AG04450 (cell line): ENCODE measurements at regions not wholly inside any gene's neighbourhood (a gene's known extent, or its start where the extent isn't known, plus 50 kb on each side); places are given as distances from the start of the nearest gene placed in this dataset.

ENCODE experiments used
- CTCF ChIA-PET: fragments of 300-600, 350-600 bp; formaldehyde crosslinking; extraction: SDS; loops from one replicate; lab custom pipeline; 2022; ENCODE audit warnings: antibody characterized with exemption, inconsistent platforms; lab: Charles Lee
- POLR2A ChIA-PET: fragments of 350-600 bp; formaldehyde crosslinking; extraction: SDS; loops from one replicate; lab custom pipeline; 2021; ENCODE audit warnings: antibody characterized with exemption, inconsistent platforms; lab: Yijun Ruan, JAX
- DNase-seq: peaks from one replicate; pipeline ENCODE4 v3.0.0-alpha.2; 2011; ENCODE audit warnings: low read depth, low spot score
- H3K27ac ChIP-seq: one replicate; pipeline ENCODE4 v1.5.1; 2012; ENCODE audit warnings: low read depth, low read length, control low read depth
- H3K27me3 ChIP-seq: one replicate; pipeline ENCODE4 v1.6.0; 2012; ENCODE audit warnings: low read length; ENCODE audit not compliant: control insufficient read depth, insufficient read depth
- H3K4me3 ChIP-seq: 2 replicates; pipeline ENCODE4 v1.5.1; 2011; ENCODE audit warnings: mild to moderate bottlenecking, low read depth, low read length, control low read depth
- H3K9me3 ChIP-seq: 2 replicates; pipeline ENCODE4 v1.5.1; 2012; ENCODE audit warnings: low read length; ENCODE audit not compliant: control insufficient read depth, insufficient read depth
- CTCF ChIP-seq: IDR thresholded peaks from 2 replicates; pipeline ENCODE4 v1.5.1; 2011; ENCODE audit warnings: low read depth, low read length, control low read depth, inconsistent platforms

GRCh38 chr13:36571444-36571843 lies 102.4 kb upstream of the SERTM1 start:
- Histone ChIP-seq H3K4me3 (no peak overlapping the region), H3K27ac (no peak overlapping the region), H3K27me3 (no peaks in the 10 kb centered on the region), H3K9me3 (no peaks in the 10 kb centered on the region)
- TF ChIP-seq CTCF: no peak
- ChIA-PET CTCF (interaction anchor here (0.6 kb wide), 1 partner anchor 61 kb away, joined by 3 read pairs; no protein-coding TSS in a partner anchor), POLR2A (no interaction called here)
- DNase-seq: no peak

- H3K27me3 ChIP-seq: no peaks in the 10 kb centered on the region
- TF ChIP-seq CTCF: no peak
- H3K9me3 ChIP-seq: no peaks in the 10 kb centered on the region
- H3K4me3 ChIP-seq: no peak overlapping the region
- no peak for DNase-seq
- ChIA-PET CTCF (interaction anchor here (0.6 kb wide), 1 partner anchor 72 kb away, joined by 3 read pairs; no protein-coding TSS in a partner anchor), POLR2A (no interaction called here)
- H3K27ac ChIP-seq: no peak overlapping the region
Observed at GRCh38 chr13:36582977-36583376, 90.8 kb upstream of the SERTM1 start.

GRCh38 chr13:36599641-36600040 lies 74.2 kb upstream of the SERTM1 start:
- Histone ChIP-seq H3K27ac (no peak overlapping the region), H3K27me3 (no peaks in the 10 kb centered on the region), H3K4me3 (no peak overlapping the region), H3K9me3 (no peaks in the 10 kb centered on the region)
- CTCF ChIA-PET: no interaction called here
- no peak for TF ChIP-seq CTCF
- DNase-seq: no peak
- POLR2A ChIA-PET: no interaction called here

- Histone ChIP-seq H3K27ac (no peak overlapping the region), H3K9me3 (no peaks in the 10 kb centered on the region), H3K4me3 (no peak overlapping the region), H3K27me3 (no peaks in the 10 kb centered on the region)
- ChIA-PET POLR2A (no interaction called here), CTCF (interaction anchor here (0.7 kb wide), 1 partner anchor 9 kb away, joined by 3 read pairs; no protein-coding TSS in a partner anchor)
- DNase-seq: no peak
- no peak for TF ChIP-seq CTCF
Observed at GRCh38 chr13:36601186-36601585, 72.6 kb upstream of the SERTM1 start.

- CTCF ChIA-PET: no interaction called here
- no peak for DNase-seq
- no peak for TF ChIP-seq CTCF
- POLR2A ChIA-PET: interaction anchor here (0.6 kb wide), 1 partner anchor 101 kb away, joined by 3 read pairs; no protein-coding TSS in a partner anchor
- H3K27me3 ChIP-seq: no peaks in the 10 kb centered on the region
- no peaks in the 10 kb centered on the region for H3K9me3 ChIP-seq
- H3K4me3 ChIP-seq: no peak overlapping the region
- H3K27ac ChIP-seq: no peak overlapping the region
Observed at GRCh38 chr13:36606060-36606459, 67.8 kb upstream of the SERTM1 start.
